NT2/D1 (cell line): ENCODE measurements at regions not wholly inside any gene's neighbourhood (a gene's known extent, or its start where the extent isn't known, plus 50 kb on each side); places are given as distances from the start of the nearest gene placed in this dataset.

Experiments used
- DNase-seq: peaks from one replicate; pipeline ENCODE4 v3.0.0-alpha.2; 2011; ENCODE audit warnings: low read depth, low spot score
- H3K27me3 ChIP-seq: 2 replicates; pipeline ENCODE4 v1.6.0; 2011; ENCODE audit warnings: mild to moderate bottlenecking; ENCODE audit not compliant: insufficient read length, insufficient read depth
- H3K36me3 ChIP-seq: 2 replicates; pipeline ENCODE4 v1.6.1; 2011; ENCODE audit warnings: mild to moderate bottlenecking, low read length, mixed read lengths; ENCODE audit not compliant: insufficient read depth, insufficient read length
- H3K4me1 ChIP-seq: 2 replicates; pipeline ENCODE4 v1.5.1; 2011; ENCODE audit not compliant: insufficient read depth, insufficient read length
- H3K4me3 ChIP-seq: 2 replicates; pipeline ENCODE4 v1.5.1; 2011; ENCODE audit warnings: low read depth; ENCODE audit not compliant: insufficient read length
- H3K9ac ChIP-seq: 2 replicates; pipeline ENCODE4 v1.6.0; 2011; ENCODE audit warnings: low read depth; ENCODE audit not compliant: insufficient read length
- H3K9me3 ChIP-seq: 2 replicates; pipeline ENCODE4 v1.5.1; 2011; ENCODE audit warnings: mild to moderate bottlenecking, low read length; ENCODE audit not compliant: insufficient read depth
- SUZ12 ChIP-seq: IDR thresholded peaks from 2 replicates; pipeline ENCODE4 v1.6.1; 2011; ENCODE audit not compliant: insufficient read length, insufficient read depth; ENCODE audit errors: extremely low read depth
- YY1 ChIP-seq: IDR thresholded peaks from 2 replicates; pipeline ENCODE4 v1.6.1; 2011; ENCODE audit not compliant: insufficient read length, insufficient read depth
- ZNF274 ChIP-seq: IDR thresholded peaks from 2 replicates; pipeline ENCODE4 v1.6.1; 2011; ENCODE audit warnings: mild to moderate bottlenecking, low read depth, low read length

GRCh38 chr7:119438315-119438714, 834.7 kb upstream of the KCND2 start:
- Histone ChIP-seq H3K4me3 (no peak overlapping the region), H3K4me1 (no peaks in the 10 kb centered on the region), H3K9me3 (no peaks in the 10 kb centered on the region), H3K9ac (no peak overlapping the region), H3K36me3 (no peaks in the 10 kb centered on the region), H3K27me3 (no peaks in the 10 kb centered on the region)
- no peak for DNase-seq
- no peak for TF ChIP-seq ZNF274
- no peak for TF ChIP-seq SUZ12
- TF ChIP-seq YY1: no peak

GRCh38 chr7:119439192-119439591, 833.8 kb upstream of the KCND2 start:
- no peaks in the 10 kb centered on the region for H3K27me3 ChIP-seq
- H3K9me3 ChIP-seq: no peaks in the 10 kb centered on the region
- H3K36me3 ChIP-seq: no peaks in the 10 kb centered on the region

DNA sequence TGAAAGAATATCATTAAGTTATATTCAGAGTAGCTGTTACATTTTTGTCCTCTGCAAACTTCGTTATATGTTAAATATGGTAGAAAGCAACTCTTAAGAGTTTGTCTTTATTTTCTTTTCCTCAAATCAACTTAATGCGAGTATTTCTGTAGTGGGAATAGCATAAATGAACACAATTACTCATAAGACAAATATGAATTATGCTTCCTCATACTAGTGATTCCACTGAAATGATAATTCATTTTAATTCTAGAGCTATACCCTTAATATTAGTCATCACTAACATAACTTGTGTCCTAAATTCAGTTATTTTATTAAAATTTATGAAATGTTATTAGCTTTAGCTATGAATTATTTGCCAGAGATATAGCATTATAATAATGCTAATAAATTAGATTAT, 820.6 kb upstream of the KCND2 start:
- Histone ChIP-seq H3K4me3 (no peak overlapping the region), H3K27me3 (no peaks in the 10 kb centered on the region), H3K4me1 (no peaks in the 10 kb centered on the region), H3K9me3 (no peaks in the 10 kb centered on the region), H3K9ac (no peak overlapping the region), H3K36me3 (no peaks in the 10 kb centered on the region)
- no peak for TF ChIP-seq ZNF274
- no peak for TF ChIP-seq YY1
- TF ChIP-seq SUZ12: no peak
- DNase-seq: no peak

More at GRCh38 chr7:119439192-119439591, 833.8 kb upstream of the KCND2 start:
- no peak overlapping the region for H3K9ac ChIP-seq
- no peak for DNase-seq
- no peak overlapping the region for H3K4me3 ChIP-seq
- H3K4me1 ChIP-seq: no peaks in the 10 kb centered on the region
- no peak for TF ChIP-seq SUZ12
- no peak for TF ChIP-seq YY1
- TF ChIP-seq ZNF274: no peak

GRCh38 chr7:119465798-119466305, 807.1 kb upstream of the KCND2 start:
- Histone ChIP-seq H3K27me3 (no peaks in the 10 kb centered on the region), H3K9me3 (no peaks in the 10 kb centered on the region), H3K9ac (no peak overlapping the region), H3K36me3 (no peaks in the 10 kb centered on the region), H3K4me3 (no peak overlapping the region), H3K4me1 (no peaks in the 10 kb centered on the region)
- no peak for TF ChIP-seq SUZ12
- no peak for TF ChIP-seq ZNF274
- no peak for TF ChIP-seq YY1
- no peak for DNase-seq

DNA sequence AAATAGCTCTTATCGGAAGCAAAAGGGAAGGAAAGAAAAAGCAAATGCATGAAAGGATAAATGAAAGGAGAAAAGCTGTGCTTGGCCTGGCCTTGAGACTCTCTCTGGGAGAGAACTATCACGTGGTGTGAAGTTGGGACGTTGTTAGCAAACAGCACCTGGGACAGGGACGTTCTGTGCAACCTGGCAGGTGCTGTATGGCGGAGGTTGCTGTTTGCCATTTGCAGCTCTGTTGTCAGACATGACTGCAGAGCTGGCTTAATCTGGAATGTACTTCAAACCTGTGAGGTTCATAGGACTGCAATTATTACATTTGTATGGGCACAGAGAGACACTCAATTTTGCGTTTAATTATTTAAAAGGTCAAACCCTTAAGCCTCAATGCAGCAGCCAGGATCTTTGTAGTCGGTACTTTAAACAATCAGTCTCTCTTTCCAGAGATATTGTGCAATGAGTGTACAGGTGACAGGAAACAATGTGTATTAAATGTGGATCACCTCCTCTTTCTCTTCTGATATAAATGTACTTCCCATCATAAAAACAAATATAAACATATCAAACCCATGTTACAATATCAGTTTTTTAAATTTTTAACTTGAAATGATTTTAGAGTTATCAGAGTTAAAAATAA, 800.5 kb upstream of the KCND2 start:
- H3K4me3 ChIP-seq: no peak overlapping the region
- TF ChIP-seq YY1 (no peak), SUZ12 (no peak), ZNF274 (no peak)
- no peak for DNase-seq

GRCh38 chr7:119482209-119482608, 790.8 kb upstream of the KCND2 start:
- no peaks in the 10 kb centered on the region for H3K36me3 ChIP-seq
- peaks cover 4% of the 10 kb centered on the region for H3K4me1 ChIP-seq
- no peaks in the 10 kb centered on the region for H3K9me3 ChIP-seq
- no peak for TF ChIP-seq SUZ12
- no peak for TF ChIP-seq YY1
- no peak for TF ChIP-seq ZNF274
- H3K27me3 ChIP-seq: no peaks in the 10 kb centered on the region
- no peak overlapping the region for H3K9ac ChIP-seq
- DNase-seq: peak; percentile 32
- H3K4me3 ChIP-seq: no peak overlapping the region

More for the DNA sequence above, 800.5 kb upstream of the KCND2 start:
- H3K9ac ChIP-seq: no peak overlapping the region
- no peaks in the 10 kb centered on the region for H3K27me3 ChIP-seq
- no peaks in the 10 kb centered on the region for H3K4me1 ChIP-seq
- no peaks in the 10 kb centered on the region for H3K9me3 ChIP-seq
- H3K36me3 ChIP-seq: no peaks in the 10 kb centered on the region

- Histone ChIP-seq H3K27me3 (no peaks in the 10 kb centered on the region), H3K4me1 (peaks cover 4% of the 10 kb centered on the region), H3K4me3 (no peak overlapping the region), H3K9ac (no peak overlapping the region), H3K36me3 (no peaks in the 10 kb centered on the region), H3K9me3 (no peaks in the 10 kb centered on the region)
- TF ChIP-seq ZNF274: no peak
- no peak for TF ChIP-seq SUZ12
- no peak for TF ChIP-seq YY1
- DNase-seq: no peak
Observed at GRCh38 chr7:119482671-119483070, 790.3 kb upstream of the KCND2 start.

DNA sequence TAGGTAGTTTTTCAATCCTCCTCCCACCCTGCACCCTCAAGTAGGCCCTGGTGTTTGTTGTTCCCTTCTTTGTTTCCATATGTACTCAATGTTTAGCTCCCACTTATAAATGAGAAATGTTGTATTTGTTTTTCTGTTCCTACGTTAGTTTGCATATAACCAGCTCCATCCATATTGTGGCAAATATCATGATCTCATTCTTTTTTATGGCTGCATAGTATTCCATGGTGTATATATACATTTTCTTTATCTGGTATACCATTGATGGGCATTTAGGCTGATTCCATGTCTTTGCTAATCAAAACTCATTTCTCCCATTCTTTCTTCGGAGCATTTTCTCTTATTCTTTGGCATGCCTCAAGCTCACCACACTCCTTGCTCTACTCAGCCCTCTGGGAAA, 789.6 kb upstream of the KCND2 start:
- Histone ChIP-seq H3K36me3 (no peaks in the 10 kb centered on the region), H3K9ac (no peak overlapping the region), H3K4me1 (peaks cover 4% of the 10 kb centered on the region), H3K4me3 (no peak overlapping the region), H3K27me3 (no peaks in the 10 kb centered on the region), H3K9me3 (no peaks in the 10 kb centered on the region)
- no peak for DNase-seq
- TF ChIP-seq SUZ12: no peak
- no peak for TF ChIP-seq ZNF274
- no peak for TF ChIP-seq YY1
